ENCODE measurements at regions not wholly inside any gene's neighbourhood (a gene's known extent, or its start where the extent isn't known, plus 50 kb on each side); places are given as distances from the start of the nearest gene placed in this dataset.

- no peak for ATAC-seq
Measured at GRCh38 chr7:96638669-96639068, 71.0 kb downstream of the SEM1 start.

- no peak for ATAC-seq
Measured at GRCh38 chr7:96637522-96637921, 72.1 kb downstream of the SEM1 start.

- ATAC-seq, result no peak
Measured at GRCh38 chr7:96636979-96637378, 72.7 kb downstream of the SEM1 start.

- ATAC-seq, result no peak
Measured at GRCh38 chr7:96636342-96636860, 73.2 kb downstream of the SEM1 start.

GRCh38 chr7:96629884-96630283, 79.8 kb downstream of the SEM1 start:
- no peak for ATAC-seq

- no peak for ATAC-seq
Measured at GRCh38 chr7:96624954-96625353, 84.7 kb downstream of the SEM1 start.

GRCh38 chr7:96621932-96622331, 87.7 kb downstream of the SEM1 start:
- no peak for ATAC-seq

GRCh38 chr7:96614154-96614867, 95.3 kb downstream of the SEM1 start:
- ATAC-seq, result no peak

- no peak for ATAC-seq
Measured at GRCh38 chr7:96612034-96612433, 97.6 kb downstream of the SEM1 start.

GRCh38 chr7:96605045-96605716, 104.5 kb downstream of the SEM1 start:
- no peak for ATAC-seq

- no peak for ATAC-seq
Measured at GRCh38 chr7:96599288-96599936, 110.2 kb downstream of the SEM1 start.

GRCh38 chr7:96598421-96598820, 111.2 kb downstream of the SEM1 start:
- no peak for ATAC-seq

- ATAC-seq, result no peak
Measured at GRCh38 chr7:96596120-96596826, 113.4 kb downstream of the SEM1 start.

- no peak for ATAC-seq
Measured at GRCh38 chr7:96591900-96592676, 117.6 kb downstream of the SEM1 start.

GRCh38 chr7:96591159-96591899, 118.3 kb downstream of the SEM1 start:
- no peak for ATAC-seq

GRCh38 chr7:96589038-96589437, 120.6 kb downstream of the SEM1 start:
- ATAC-seq, result no peak

GRCh38 chr7:96579119-96579518, 130.5 kb downstream of the SEM1 start:
- no peak for ATAC-seq

GRCh38 chr7:96578606-96579005, 131.0 kb downstream of the SEM1 start:
- ATAC-seq, result no peak

GRCh38 chr7:96563409-96563808, 146.2 kb downstream of the SEM1 start:
- ATAC-seq, result no peak

- ATAC-seq, result no peak
Measured at GRCh38 chr7:96562966-96563365, 146.7 kb downstream of the SEM1 start.

GRCh38 chr7:96562458-96562857, 147.2 kb downstream of the SEM1 start:
- ATAC-seq, result no peak

GRCh38 chr7:96561892-96562291, 147.8 kb downstream of the SEM1 start:
- no peak for ATAC-seq

All from activated CD4-positive, CD25-positive, alpha-beta regulatory T cell treated with anti-CD3 and anti-CD28 coated beads, Interleukin-2, amount 50 U/mL, for 24 hours (primary cell).